Ovary (tissue), 7 donors: ENCODE measurements at regions not wholly inside any gene's neighbourhood (a gene's known extent, or its start where the extent isn't known, plus 50 kb on each side); places are given as distances from the start of the nearest gene placed in this dataset.

ENCODE experiments used
- DNase-seq, 5 donors: peaks; one replicate each; pipeline ENCODE4 v3.0.0-alpha.2; 2019 to 2020
- H3K27ac ChIP-seq, 2 donors: fragments of 200-600 bp; one replicate each; pipeline versions ENCODE4 v1.5.1 to v1.8.0; 2019 to 2022
- H3K27me3 ChIP-seq: fragments of 200-600 bp; one replicate; pipeline ENCODE4 v1.8.0; 2022
- H3K36me3 ChIP-seq: fragments of 200-600 bp; sonication (generic); one replicate; pipeline ENCODE4 v1.5.1; 2019
- H3K4me1 ChIP-seq: one replicate; pipeline ENCODE4 v1.8.1; 2013; ENCODE audit warnings: mild to moderate bottlenecking, moderate library complexity; ENCODE audit not compliant: insufficient read depth
- H3K4me3 ChIP-seq: fragments of 200-600 bp; sonication (generic); one replicate; pipeline ENCODE4 v1.5.1; 2017
- H3K9me3 ChIP-seq, 2 donors: fragments of 200-600 bp in 1 of 2; sonication (generic) in 1 of 2; one replicate each; pipeline versions ENCODE4 v1.5.1 to v1.8.1; 2013 to 2019; ENCODE audit warnings: mild to moderate bottlenecking in 1 of 2, moderate library complexity in 1 of 2
- EP300 ChIP-seq: sonication (generic); formaldehyde crosslinking; IDR thresholded peaks from one replicate; pipeline ENCODE4 v1.6.1; 2017; ENCODE audit warnings: antibody characterized with exemption
- POLR2A ChIP-seq: fragments of 450-650 bp; IDR thresholded peaks from one replicate; pipeline ENCODE4 v1.6.1; 2017; ENCODE audit warnings: antibody characterized with exemption, mild to moderate bottlenecking, moderate library complexity
- WGBS, 3 donors: extraction: QIAGEN DNeasy Blood & Tissue Kit in 1 of 3; methylation state at CpG; one replicate each; pipeline versions ENCODE4 v1.1.5 to v1.1.7; 2013 to 2017; 5-methylcytosine and 5-hydroxymethylcytosine counted together
- intact Hi-C, 4 donors: fragments of 100-400 bp; cut with DNase I; formaldehyde crosslinking; loops; one replicate each; pipeline versions ENCODE4 v1.11.0 to v1.15.1; 2022 to 2023
- TF ChIP-seq, protein P1 (sequence below), 3 donors: fragments of 450-650 bp in 2 of 3; fragments of 200-600 bp in 1 of 3; IDR thresholded peaks; one replicate each; pipeline versions ENCODE4 v1.5.1 to v1.8.0; 2016 to 2022; ENCODE audit warnings: antibody characterized with exemption in 3 of 3, mild to moderate bottlenecking in 1 of 3
- donor health status: DM: no; HTN: no; CAD: no; lungs with moderate emphysema.
- donor health status: DM: no; HTN: no; CAD: no.
- donor health status: Bipolar disorder and iron deficiency.
- donor health status: DM: no; HTN: no; CAD: no.
- donor health status: DM: yes; HTN: yes; CAD: no.

DNA sequence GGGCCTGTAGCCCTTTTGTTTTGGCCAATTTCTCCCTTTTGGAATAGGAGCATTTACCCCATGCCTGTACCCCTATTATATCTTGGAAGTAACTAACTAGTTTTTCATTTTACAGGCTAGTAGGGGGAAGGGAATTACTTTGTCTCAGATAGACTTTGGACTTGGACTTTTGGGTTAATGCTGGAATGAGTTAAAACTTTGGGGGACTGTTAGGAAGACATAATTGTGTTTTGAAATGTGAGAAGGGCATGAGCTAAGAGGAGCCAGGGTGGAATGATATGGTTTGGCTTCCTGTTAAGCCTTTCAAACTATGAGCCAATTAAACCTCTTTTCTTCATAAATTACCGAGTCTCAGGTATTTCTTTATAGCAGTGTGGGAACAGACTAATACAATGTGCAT lies 168.1 kb downstream of the FGF1 start:
- Histone ChIP-seq H3K27ac (no peak overlapping the region), H3K36me3 (no peaks in the 10 kb centered on the region), H3K27me3 (no peaks in the 10 kb centered on the region), H3K4me3 (no peak overlapping the region), H3K9me3 (peaks cover 0 to 3% of the 10 kb centered on the region in 2 donors), H3K4me1 (no peaks in the 10 kb centered on the region)
- intact Hi-C loops = no loop called here
- no peak for DNase-seq
- WGBS, 3 donors = 40 to 45% (median 41%) methylated on average over 1 of the region's 1 CpG
- no peak for TF ChIP-seq EP300
- no peak for TF ChIP-seq POLR2A
- TF ChIP-seq, protein P1, sequence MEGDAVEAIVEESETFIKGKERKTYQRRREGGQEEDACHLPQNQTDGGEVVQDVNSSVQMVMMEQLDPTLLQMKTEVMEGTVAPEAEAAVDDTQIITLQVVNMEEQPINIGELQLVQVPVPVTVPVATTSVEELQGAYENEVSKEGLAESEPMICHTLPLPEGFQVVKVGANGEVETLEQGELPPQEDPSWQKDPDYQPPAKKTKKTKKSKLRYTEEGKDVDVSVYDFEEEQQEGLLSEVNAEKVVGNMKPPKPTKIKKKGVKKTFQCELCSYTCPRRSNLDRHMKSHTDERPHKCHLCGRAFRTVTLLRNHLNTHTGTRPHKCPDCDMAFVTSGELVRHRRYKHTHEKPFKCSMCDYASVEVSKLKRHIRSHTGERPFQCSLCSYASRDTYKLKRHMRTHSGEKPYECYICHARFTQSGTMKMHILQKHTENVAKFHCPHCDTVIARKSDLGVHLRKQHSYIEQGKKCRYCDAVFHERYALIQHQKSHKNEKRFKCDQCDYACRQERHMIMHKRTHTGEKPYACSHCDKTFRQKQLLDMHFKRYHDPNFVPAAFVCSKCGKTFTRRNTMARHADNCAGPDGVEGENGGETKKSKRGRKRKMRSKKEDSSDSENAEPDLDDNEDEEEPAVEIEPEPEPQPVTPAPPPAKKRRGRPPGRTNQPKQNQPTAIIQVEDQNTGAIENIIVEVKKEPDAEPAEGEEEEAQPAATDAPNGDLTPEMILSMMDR (IDR thresholded peaks at IDR 0.05) = no peak

DNA sequence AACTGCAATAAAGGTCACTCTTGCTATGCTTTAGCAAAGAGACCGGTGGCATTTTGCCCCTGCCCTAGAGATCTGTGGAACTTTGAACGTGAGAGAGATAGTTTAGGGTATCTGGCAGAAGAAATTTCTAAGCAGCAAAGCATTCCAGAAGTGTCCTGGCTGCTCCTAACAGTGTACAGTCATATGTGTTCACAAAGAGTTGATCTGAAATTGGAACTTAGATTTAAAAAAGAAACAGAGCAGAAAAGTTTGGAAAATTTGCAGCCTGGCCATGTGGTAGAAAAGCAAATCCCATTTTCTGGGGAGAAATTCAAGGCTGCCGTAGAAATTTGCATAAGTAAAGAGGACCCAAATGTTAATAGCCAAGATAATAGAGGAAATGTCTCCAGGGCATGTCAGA lies 169.2 kb downstream of the FGF1 start:
- WGBS, 3 donors = 91 to 94% (median 92%) methylated on average over 3 of the region's 3 CpGs
- no peak overlapping the region for H3K27ac ChIP-seq

DNA sequence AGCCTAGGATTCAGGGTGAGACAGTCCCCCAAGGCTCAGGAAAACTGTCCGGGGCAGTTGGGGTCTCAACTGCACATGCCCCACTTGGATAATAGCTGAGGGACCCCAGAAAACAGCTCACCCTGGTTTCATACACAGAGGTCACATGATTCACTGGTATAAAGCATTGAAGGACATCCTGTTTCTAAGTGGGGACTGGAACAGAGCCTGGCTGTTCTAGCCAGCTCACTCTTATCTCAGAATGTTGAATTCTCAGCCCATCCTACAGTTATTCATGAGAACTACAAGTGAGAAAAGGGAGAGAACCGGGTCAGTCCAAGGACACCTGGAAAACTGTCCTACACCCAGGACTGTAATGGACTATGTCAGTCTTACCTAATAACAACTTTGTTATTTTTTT lies 170.9 kb downstream of the FGF1 start:
- 59 to 61% (median 60%) methylated on average over 2 of the region's 2 CpGs for WGBS, 3 donors
- peaks cover 0 to 3% of the 10 kb centered on the region in 2 donors for H3K9me3 ChIP-seq
- H3K4me3 ChIP-seq = no peak overlapping the region
- H3K27me3 ChIP-seq = no peaks in the 10 kb centered on the region
- no peak for DNase-seq
- intact Hi-C loops = no loop called here
- H3K36me3 ChIP-seq = no peaks in the 10 kb centered on the region
- H3K4me1 ChIP-seq = no peaks in the 10 kb centered on the region
- H3K27ac ChIP-seq = no peak overlapping the region
- TF ChIP-seq POLR2A (no peak), EP300 (no peak)
- TF ChIP-seq, protein P1 (IDR thresholded peaks at IDR 0.05) = no peak

More for the DNA sequence above, 169.2 kb downstream of the FGF1 start:
- H3K4me3 ChIP-seq = no peak overlapping the region
- H3K27me3 ChIP-seq = no peaks in the 10 kb centered on the region
- peaks cover 0 to 3% of the 10 kb centered on the region in 2 donors for H3K9me3 ChIP-seq
- no peak for DNase-seq
- TF ChIP-seq POLR2A = no peak
- TF ChIP-seq, protein P1 (IDR thresholded peaks at IDR 0.05) = no peak
- TF ChIP-seq EP300 = no peak
- H3K4me1 ChIP-seq = no peaks in the 10 kb centered on the region
- H3K36me3 ChIP-seq = no peaks in the 10 kb centered on the region
- intact Hi-C loops = no loop called here

DNA sequence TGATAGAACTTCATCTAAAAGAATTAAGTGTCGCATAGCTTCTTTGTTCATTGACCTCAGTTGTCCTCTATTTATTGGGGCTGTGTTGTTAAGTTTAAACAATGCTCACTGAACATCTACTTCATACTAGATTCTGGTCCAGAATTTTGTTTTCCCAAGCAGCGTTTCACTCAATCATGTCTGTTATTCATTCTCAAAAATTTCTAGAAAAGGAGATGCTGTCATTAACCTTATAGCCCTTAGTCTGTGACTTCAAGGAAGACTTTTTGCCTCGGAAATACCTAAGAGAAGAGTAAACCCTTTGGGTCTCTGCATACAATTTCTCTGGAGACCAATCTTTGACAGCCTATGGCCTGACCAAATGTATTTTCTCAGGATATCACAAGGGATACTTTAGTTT lies 171.7 kb downstream of the FGF1 start:
- H3K27ac ChIP-seq = no peak overlapping the region
- no peak for DNase-seq
- intact Hi-C loops = no loop called here
- H3K4me1 ChIP-seq = no peaks in the 10 kb centered on the region
- H3K27me3 ChIP-seq = no peaks in the 10 kb centered on the region
- no peaks in the 10 kb centered on the region for H3K36me3 ChIP-seq
- H3K9me3 ChIP-seq = peaks cover 0 to 3% of the 10 kb centered on the region in 2 donors
- H3K4me3 ChIP-seq = no peak overlapping the region
- TF ChIP-seq, protein P1 (IDR thresholded peaks at IDR 0.05) = no peak
- TF ChIP-seq POLR2A (no peak), EP300 (no peak)
- 79 to 86% (median 85%) methylated on average over 3 of the region's 3 CpGs for WGBS, 3 donors
